Skeletal muscle satellite cell (primary cell): ENCODE measurements at regions not wholly inside any gene's neighbourhood (a gene's known extent, or its start where the extent isn't known, plus 50 kb on each side); places are given as distances from the start of the nearest gene placed in this dataset.

Source experiments
- H3K27me3 ChIP-seq: 2 replicates; pipeline ENCODE4 v1.7.0; 2013; ENCODE audit warnings: low read length; ENCODE audit not compliant: control insufficient read depth, insufficient read depth
- H3K36me3 ChIP-seq: 2 replicates; pipeline ENCODE4 v1.7.0; 2013; ENCODE audit warnings: mild to moderate bottlenecking, control low read depth, low read length; ENCODE audit not compliant: insufficient read depth
- H3K4me1 ChIP-seq: 2 replicates; pipeline ENCODE4 v1.7.0; 2013; ENCODE audit warnings: low read length; ENCODE audit not compliant: control insufficient read depth, insufficient read depth
- H3K4me2 ChIP-seq: 2 replicates; pipeline ENCODE4 v1.7.0; 2013; ENCODE audit warnings: mild to moderate bottlenecking, low read length
- H3K4me3 ChIP-seq: 2 replicates; pipeline ENCODE4 v1.7.0; 2013; ENCODE audit warnings: low read length
- H3K9ac ChIP-seq: 2 replicates; pipeline ENCODE4 v1.7.0; 2013; ENCODE audit warnings: mild to moderate bottlenecking, low read depth, low read length, moderate library complexity
- H3K9me3 ChIP-seq: replicated peaks from 2 replicates; pipeline ENCODE4 v1.7.0; 2013; ENCODE audit warnings: mild to moderate bottlenecking, control low read depth, low read length

- H3K36me3 ChIP-seq: no peaks in the 10 kb centered on the region
- H3K9me3 ChIP-seq: no peaks in the 10 kb centered on the region
- H3K27me3 ChIP-seq: no peaks in the 10 kb centered on the region
- no peak overlapping the region for H3K4me2 ChIP-seq
- no peak overlapping the region for H3K9ac ChIP-seq
- H3K4me3 ChIP-seq: no peak overlapping the region
- peaks cover 5% of the 10 kb centered on the region for H3K4me1 ChIP-seq
These were observed 406.2 kb upstream of the MMS22L start for GRCh38 chr6:97689078-97689754.

- H3K27me3 ChIP-seq: no peaks in the 10 kb centered on the region
- H3K36me3 ChIP-seq: no peaks in the 10 kb centered on the region
- H3K9me3 ChIP-seq: no peaks in the 10 kb centered on the region
- no peak overlapping the region for H3K4me3 ChIP-seq
- H3K4me2 ChIP-seq: no peak overlapping the region
- peaks cover 4% of the 10 kb centered on the region for H3K4me1 ChIP-seq
- no peak overlapping the region for H3K9ac ChIP-seq
These were observed 414.4 kb upstream of the MMS22L start for GRCh38 chr6:97697456-97697855.

GRCh38 chr6:97701801-97702200 is 418.8 kb upstream of the MMS22L start:
- no peaks in the 10 kb centered on the region for H3K9me3 ChIP-seq
- H3K27me3 ChIP-seq: no peaks in the 10 kb centered on the region
- H3K36me3 ChIP-seq: no peaks in the 10 kb centered on the region
- H3K4me2 ChIP-seq: no peak overlapping the region
- no peak overlapping the region for H3K9ac ChIP-seq
- peaks cover 4% of the 10 kb centered on the region for H3K4me1 ChIP-seq
- no peak overlapping the region for H3K4me3 ChIP-seq

- H3K27me3 ChIP-seq: no peaks in the 10 kb centered on the region
- no peaks in the 10 kb centered on the region for H3K36me3 ChIP-seq
- peaks cover 4% of the 10 kb centered on the region for H3K4me1 ChIP-seq
- no peak overlapping the region for H3K4me3 ChIP-seq
- H3K9ac ChIP-seq: no peak overlapping the region
- no peak overlapping the region for H3K4me2 ChIP-seq
- H3K9me3 ChIP-seq: no peaks in the 10 kb centered on the region
These were observed 419.2 kb upstream of the MMS22L start for GRCh38 chr6:97702248-97702647.

GRCh38 chr6:97703661-97704060 is 420.6 kb upstream of the MMS22L start:
- no peaks in the 10 kb centered on the region for H3K36me3 ChIP-seq
- H3K4me1 ChIP-seq: no peaks in the 10 kb centered on the region
- no peak overlapping the region for H3K4me2 ChIP-seq
- H3K4me3 ChIP-seq: no peak overlapping the region
- no peaks in the 10 kb centered on the region for H3K9me3 ChIP-seq
- H3K9ac ChIP-seq: no peak overlapping the region
- no peaks in the 10 kb centered on the region for H3K27me3 ChIP-seq

- Histone ChIP-seq H3K9me3 (no peaks in the 10 kb centered on the region), H3K36me3 (no peaks in the 10 kb centered on the region), H3K4me2 (no peak overlapping the region), H3K9ac (no peak overlapping the region), H3K4me3 (no peak overlapping the region), H3K27me3 (no peaks in the 10 kb centered on the region), H3K4me1 (no peaks in the 10 kb centered on the region)
These were observed 422.6 kb upstream of the MMS22L start for GRCh38 chr6:97705568-97705967.

GRCh38 chr6:97712751-97713150 is 429.7 kb upstream of the MMS22L start:
- Histone ChIP-seq H3K27me3 (no peaks in the 10 kb centered on the region), H3K4me2 (no peak overlapping the region), H3K4me1 (no peaks in the 10 kb centered on the region), H3K9ac (no peak overlapping the region), H3K36me3 (no peaks in the 10 kb centered on the region), H3K4me3 (no peak overlapping the region), H3K9me3 (no peaks in the 10 kb centered on the region)

- Histone ChIP-seq H3K27me3 (no peaks in the 10 kb centered on the region), H3K36me3 (no peaks in the 10 kb centered on the region), H3K4me3 (no peak overlapping the region), H3K9me3 (no peaks in the 10 kb centered on the region), H3K9ac (no peak overlapping the region), H3K4me1 (no peaks in the 10 kb centered on the region), H3K4me2 (no peak overlapping the region)
These were observed 431.8 kb upstream of the MMS22L start for GRCh38 chr6:97714772-97715171.

- Histone ChIP-seq H3K4me3 (no peak overlapping the region), H3K4me2 (no peak overlapping the region), H3K9me3 (no peaks in the 10 kb centered on the region), H3K36me3 (no peaks in the 10 kb centered on the region), H3K27me3 (no peaks in the 10 kb centered on the region), H3K9ac (no peak overlapping the region), H3K4me1 (no peaks in the 10 kb centered on the region)
These were observed 434.1 kb upstream of the MMS22L start for GRCh38 chr6:97717086-97717485.

- no peak overlapping the region for H3K9ac ChIP-seq
- no peak overlapping the region for H3K4me3 ChIP-seq
- H3K27me3 ChIP-seq: no peaks in the 10 kb centered on the region
- H3K36me3 ChIP-seq: no peaks in the 10 kb centered on the region
- no peaks in the 10 kb centered on the region for H3K9me3 ChIP-seq
- no peak overlapping the region for H3K4me2 ChIP-seq
- H3K4me1 ChIP-seq: no peaks in the 10 kb centered on the region
These were observed 443.4 kb upstream of the MMS22L start for GRCh38 chr6:97726378-97726777.

GRCh38 chr6:97732045-97732444 is 449.0 kb upstream of the MMS22L start:
- Histone ChIP-seq H3K27me3 (no peaks in the 10 kb centered on the region), H3K4me1 (no peaks in the 10 kb centered on the region), H3K4me2 (no peak overlapping the region), H3K9me3 (no peaks in the 10 kb centered on the region), H3K9ac (no peak overlapping the region), H3K4me3 (no peak overlapping the region), H3K36me3 (no peaks in the 10 kb centered on the region)

- no peak overlapping the region for H3K4me3 ChIP-seq
- H3K27me3 ChIP-seq: no peaks in the 10 kb centered on the region
- H3K4me2 ChIP-seq: no peak overlapping the region
These were observed 474.6 kb upstream of the MMS22L start for GRCh38 chr6:97757575-97757974.

More at GRCh38 chr6:97757575-97757974, 474.6 kb upstream of the MMS22L start:
- H3K9me3 ChIP-seq: no peaks in the 10 kb centered on the region
- no peaks in the 10 kb centered on the region for H3K4me1 ChIP-seq
- H3K9ac ChIP-seq: no peak overlapping the region
- H3K36me3 ChIP-seq: no peaks in the 10 kb centered on the region
